A549 (cell line): ENCODE measurements at regions not wholly inside any gene's neighbourhood (a gene's known extent, or its start where the extent isn't known, plus 50 kb on each side); places are given as distances from the start of the nearest gene placed in this dataset.

Experiments
- ATAC-seq, 2 experiments: fragments of 200-7000 bp in 1 of 2; fragments of >200 bp in 1 of 2; cut with Nextera tagmentation in 1 of 2; cut with Tn5 transposase in 1 of 2; 3 replicates each; pipeline versions ENCODE4 v1.8.0 to v1.9.1; 2018 to 2020; ENCODE audit warnings: mild to moderate bottlenecking in 1 of 2, moderate library complexity in 1 of 2
- CTCF ChIA-PET: fragments of 300-600 bp; sonication (Branson Sonifier 250); formaldehyde crosslinking; extraction: SDS; loops from one replicate; lab custom pipeline; 2021; ENCODE audit warnings: antibody characterized with exemption, inconsistent platforms; lab: Yijun Ruan, JAX
- POLR2A ChIA-PET: fragments of 350-600 bp; formaldehyde crosslinking; extraction: SDS; loops from one replicate; lab custom pipeline; 2021; ENCODE audit warnings: antibody characterized with exemption, inconsistent platforms; lab: Yijun Ruan, JAX
- DNase-seq, 2 experiments: peaks; one replicate each; pipeline versions ENCODE4 v3.0.0 to v3.0.0-alpha.2; 2011 to 2016; ENCODE audit warnings: low read depth in 1 of 2, low spot score in 1 of 2
- FAIRE-seq: peaks from 2 replicates; lab custom pipeline; 2011; peaks lifted over from hg19 to GRCh38; lab: Jason Lieb, UNC
- H3K27ac ChIP-seq, 2 experiments: fragments of >200 bp; sonication (Bioruptor Twin); formaldehyde crosslinking; 3 replicates each; pipeline ENCODE4 v1.5.1; 2016 to 2017
- H3K4me1 ChIP-seq: fragments of >200 bp; sonication (Bioruptor Twin); formaldehyde crosslinking; 3 replicates; pipeline ENCODE4 v1.6.1; 2016
- H3K4me2 ChIP-seq: fragments of >200 bp; sonication (Bioruptor Twin); formaldehyde crosslinking; 3 replicates; pipeline ENCODE4 v1.6.1; 2016
- H3K4me3 ChIP-seq: fragments of >200 bp; sonication (Bioruptor Twin); formaldehyde crosslinking; 3 replicates; pipeline ENCODE4 v1.5.1; 2016
- H3K9me3 ChIP-seq: fragments of >200 bp; sonication (Bioruptor Twin); formaldehyde crosslinking; 3 replicates; pipeline ENCODE4 v1.6.1; 2016
- CHD2 ChIP-seq: fragments of 150-350 bp; IDR thresholded peaks from 2 replicates; pipeline ENCODE4 v1.6.1; 2014; ENCODE audit warnings: low read length; ENCODE audit not compliant: partially characterized antibody
- CTCF ChIP-seq: fragments of >200 bp; sonication (Bioruptor Twin); formaldehyde crosslinking; IDR thresholded peaks from 3 replicates; pipeline ENCODE4 v1.5.1; 2016
- ELK1 ChIP-seq: fragments of 150-350 bp; IDR thresholded peaks from 2 replicates; pipeline ENCODE4 v1.6.1; 2014; ENCODE audit warnings: low read depth, mild to moderate bottlenecking, low read length
- FOXS1 ChIP-seq: fragments of 250-450 bp; sonication (Bioruptor Pico); IDR thresholded peaks from 2 replicates; pipeline ENCODE4 v1.5.0; 2020; ENCODE audit warnings: mild to moderate bottlenecking, moderate library complexity
- HMGXB4 ChIP-seq: fragments of 250-450 bp; sonication (Bioruptor Pico); IDR thresholded peaks from 2 replicates; pipeline ENCODE4 v1.5.0; 2021; ENCODE audit warnings: mild to moderate bottlenecking, moderate library complexity, borderline replicate concordance
- HOXA7 ChIP-seq: fragments of 250-450 bp; sonication (Bioruptor Pico); IDR thresholded peaks from 2 replicates; pipeline ENCODE4 v1.5.0; 2020; ENCODE audit warnings: mild to moderate bottlenecking, moderate library complexity
- HOXB13 ChIP-seq: fragments of 250-450 bp; sonication (Bioruptor Pico); IDR thresholded peaks from 2 replicates; pipeline ENCODE4 v1.5.0; 2020; ENCODE audit warnings: low read depth, mild to moderate bottlenecking, moderate library complexity
- JUN ChIP-seq, 2 experiments: fragments of >200 bp; sonication (Bioruptor Twin); formaldehyde crosslinking; IDR thresholded peaks; 2 replicates in 1 of 2; 3 replicates in 1 of 2; pipeline ENCODE4 v1.6.1; 2016 to 2017
- JUNB ChIP-seq: fragments of >200 bp; sonication (Bioruptor Twin); formaldehyde crosslinking; IDR thresholded peaks from 2 replicates; pipeline ENCODE4 v1.6.1; 2016
- MAZ ChIP-seq: fragments of 150-350 bp; IDR thresholded peaks from 2 replicates; pipeline ENCODE4 v1.6.1; 2014; ENCODE audit warnings: antibody characterized with exemption, low read depth, low read length, borderline replicate concordance
- RARB ChIP-seq: fragments of 250-450 bp; sonication (Bioruptor Pico); IDR thresholded peaks from 2 replicates; pipeline ENCODE4 v1.8.0; 2021; ENCODE audit warnings: mild to moderate bottlenecking, moderate library complexity
- REST ChIP-seq: fragments of 200-600 bp; sonication (generic); IDR thresholded peaks from 2 replicates; pipeline ENCODE4 v1.6.1; 2016; ENCODE audit warnings: antibody characterized with exemption, mild to moderate bottlenecking, moderate library complexity
- TFCP2L1 ChIP-seq: fragments of 250-450 bp; sonication (Bioruptor Pico); IDR thresholded peaks from 2 replicates; pipeline ENCODE4 v1.5.0; 2021; ENCODE audit warnings: mild to moderate bottlenecking
- WGBS: methylation state at CpG from one replicate; pipeline ENCODE4 v1.1.6; 2017; ENCODE audit errors: missing lambda C conversion rate; 5-methylcytosine and 5-hydroxymethylcytosine counted together

- no peaks in the 10 kb centered on the region for H3K9me3 ChIP-seq
- no peaks in the 10 kb centered on the region for H3K4me1 ChIP-seq
- no peak overlapping the region for H3K4me2 ChIP-seq
- ChIA-PET CTCF (no interaction called here), POLR2A (no interaction called here)
- no peak overlapping the region for H3K27ac ChIP-seq
- no peak overlapping the region for H3K4me3 ChIP-seq
- TF ChIP-seq JUNB, result no peak
- no peak for TF ChIP-seq HOXA7 (CRISPR knock-in tag)
- TF ChIP-seq REST, result no peak
- TF ChIP-seq FOXS1, result no peak
- TF ChIP-seq JUN (IDR thresholded peaks at IDR 0.05), result no peak
- no peak for TF ChIP-seq HMGXB4 (CRISPR knock-in tag)
- TF ChIP-seq CHD2, result no peak
- TF ChIP-seq RARB (CRISPR knock-in tag), result no peak
- TF ChIP-seq MAZ, result no peak
- FAIRE-seq (no peak), ATAC-seq (no peak), DNase-seq (no peak)
- 0% methylated on average over 2 of the region's 2 CpGs for WGBS
Observed at GRCh38 chr4:60744767-60745166, 455.4 kb upstream of the ADGRL3 start.

- no peak for FAIRE-seq
Observed at GRCh38 chr4:60745800-60746571, 454.1 kb upstream of the ADGRL3 start.

More at GRCh38 chr4:60745800-60746571, 454.1 kb upstream of the ADGRL3 start:
- Histone ChIP-seq H3K4me1 (no peaks in the 10 kb centered on the region), H3K27ac (no peak overlapping the region), H3K9me3 (no peaks in the 10 kb centered on the region), H3K4me3 (no peak overlapping the region), H3K4me2 (no peak overlapping the region)
- 4% methylated on average over 3 of the region's 3 CpGs for WGBS
- ChIA-PET POLR2A (no interaction called here), CTCF (no interaction called here)
- DNase-seq (no peak), ATAC-seq (no peak)
- TF ChIP-seq ELK1 (no peak), TFCP2L1 (no peak), CTCF (no peak), HOXB13 (CRISPR knock-in tag) (no peak)
- TF ChIP-seq, all 56 proteins: peak for 0
